DND-41 (cell line): ENCODE measurements at regions not wholly inside any gene's neighbourhood (a gene's known extent, or its start where the extent isn't known, plus 50 kb on each side); places are given as distances from the start of the nearest gene placed in this dataset.

Source experiments
- ATAC-seq: fragments of 200-7000 bp; cut with Tn5 transposase; 3 replicates; pipeline ENCODE4 v1.9.1; 2021; ENCODE audit warnings: low read depth; ENCODE audit not compliant: insufficient read depth
- DNase-seq: peaks from one replicate; pipeline ENCODE4 v3.0.0-alpha.2; 2020
- H2AFZ ChIP-seq: 2 replicates; pipeline ENCODE4 v1.6.0; 2012; ENCODE audit warnings: low read depth, low read length
- H3K27ac ChIP-seq: 2 replicates; pipeline ENCODE4 v1.5.1; 2012; ENCODE audit warnings: low read length, inconsistent platforms
- H3K27me3 ChIP-seq: fragments of 200-600 bp; sonication (generic); 2 replicates; pipeline ENCODE4 v1.6.0; 2012; ENCODE audit warnings: low read length, mild to moderate bottlenecking, inconsistent platforms; ENCODE audit not compliant: insufficient read depth, poor library complexity
- H3K36me3 ChIP-seq: 2 replicates; pipeline ENCODE4 v1.5.1; 2012; ENCODE audit warnings: low read length, inconsistent platforms; ENCODE audit not compliant: insufficient read depth
- H3K4me1 ChIP-seq: 2 replicates; pipeline ENCODE4 v1.5.1; 2012; ENCODE audit warnings: mild to moderate bottlenecking, low read length; ENCODE audit not compliant: insufficient read depth
- H3K4me2 ChIP-seq: 2 replicates; pipeline ENCODE4 v1.6.0; 2012; ENCODE audit warnings: mild to moderate bottlenecking, moderate library complexity, low read length, inconsistent platforms; ENCODE audit not compliant: insufficient read depth
- H3K4me3 ChIP-seq, 2 experiments: fragments of 200-600 bp in 1 of 2; shearing (Covaris generic) in 1 of 2; 2 replicates each; pipeline ENCODE4 v1.5.1; 2012 to 2016; ENCODE audit warnings: inconsistent platforms in 2 of 2, low read length in 2 of 2, mild to moderate bottlenecking in 2 of 2, low read depth in 1 of 2, moderate library complexity in 1 of 2
- H3K79me2 ChIP-seq: 2 replicates; pipeline ENCODE4 v1.6.0; 2012; ENCODE audit warnings: low read length, inconsistent platforms; ENCODE audit not compliant: insufficient read depth
- H3K9ac ChIP-seq: 2 replicates; pipeline ENCODE4 v1.6.0; 2012; ENCODE audit warnings: low read depth, mild to moderate bottlenecking, inconsistent platforms, low read length, moderate library complexity
- H3K9me3 ChIP-seq: 2 replicates; pipeline ENCODE4 v1.5.1; 2012; ENCODE audit warnings: low read length, moderate library complexity, mild to moderate bottlenecking, inconsistent platforms; ENCODE audit not compliant: insufficient read depth, severe bottlenecking
- H4K20me1 ChIP-seq: 2 replicates; pipeline ENCODE4 v1.6.0; 2012; ENCODE audit warnings: low read length; ENCODE audit not compliant: insufficient read depth
- EZH2 ChIP-seq: IDR thresholded peaks from 3 replicates; pipeline ENCODE4 v1.6.1; 2012; ENCODE audit warnings: borderline replicate concordance, low read depth, mild to moderate bottlenecking, moderate library complexity, low read length, inconsistent platforms; ENCODE audit not compliant: severe bottlenecking
- TF ChIP-seq, protein P1 (sequence below): IDR thresholded peaks from 2 replicates; pipeline ENCODE4 v1.5.1; 2012; ENCODE audit warnings: borderline replicate concordance, low read length, moderate library complexity, mild to moderate bottlenecking; ENCODE audit not compliant: poor library complexity, severe bottlenecking; ENCODE audit errors: extremely low read depth

DNA sequence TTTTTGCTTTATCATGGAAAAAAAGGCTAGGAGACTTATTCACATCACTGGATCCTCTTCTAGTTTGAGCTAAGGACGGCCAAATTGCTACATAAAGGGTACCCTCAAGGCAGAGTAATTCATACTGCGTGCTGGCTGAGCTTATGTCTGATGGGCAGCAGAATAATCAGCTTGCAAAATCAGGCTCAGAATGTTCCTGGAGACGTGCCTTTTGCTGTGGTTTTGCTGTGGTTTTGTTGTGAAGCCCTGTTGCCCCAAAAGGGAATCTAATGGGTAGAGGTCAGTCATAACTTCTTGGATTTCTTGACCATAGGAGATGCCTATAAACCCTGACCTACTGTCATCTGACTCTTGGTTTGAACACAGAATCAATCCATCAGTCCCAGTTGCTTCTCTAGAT, 189.9 kb downstream of the SOX2 start:
- no peak overlapping the region for H3K4me2 ChIP-seq
- DNase-seq (no peak), ATAC-seq (no peak)
- no peak overlapping the region for H3K4me3 ChIP-seq
- TF ChIP-seq, protein P1, sequence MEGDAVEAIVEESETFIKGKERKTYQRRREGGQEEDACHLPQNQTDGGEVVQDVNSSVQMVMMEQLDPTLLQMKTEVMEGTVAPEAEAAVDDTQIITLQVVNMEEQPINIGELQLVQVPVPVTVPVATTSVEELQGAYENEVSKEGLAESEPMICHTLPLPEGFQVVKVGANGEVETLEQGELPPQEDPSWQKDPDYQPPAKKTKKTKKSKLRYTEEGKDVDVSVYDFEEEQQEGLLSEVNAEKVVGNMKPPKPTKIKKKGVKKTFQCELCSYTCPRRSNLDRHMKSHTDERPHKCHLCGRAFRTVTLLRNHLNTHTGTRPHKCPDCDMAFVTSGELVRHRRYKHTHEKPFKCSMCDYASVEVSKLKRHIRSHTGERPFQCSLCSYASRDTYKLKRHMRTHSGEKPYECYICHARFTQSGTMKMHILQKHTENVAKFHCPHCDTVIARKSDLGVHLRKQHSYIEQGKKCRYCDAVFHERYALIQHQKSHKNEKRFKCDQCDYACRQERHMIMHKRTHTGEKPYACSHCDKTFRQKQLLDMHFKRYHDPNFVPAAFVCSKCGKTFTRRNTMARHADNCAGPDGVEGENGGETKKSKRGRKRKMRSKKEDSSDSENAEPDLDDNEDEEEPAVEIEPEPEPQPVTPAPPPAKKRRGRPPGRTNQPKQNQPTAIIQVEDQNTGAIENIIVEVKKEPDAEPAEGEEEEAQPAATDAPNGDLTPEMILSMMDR, result no peak
- TF ChIP-seq EZH2, result no peak
- no peaks in the 10 kb centered on the region for H3K27me3 ChIP-seq
- H3K27ac ChIP-seq, result no peak overlapping the region
- no peaks in the 10 kb centered on the region for H3K79me2 ChIP-seq
- H3K4me1 ChIP-seq, result no peaks in the 10 kb centered on the region
- no peaks in the 10 kb centered on the region for H3K36me3 ChIP-seq
- H3K9me3 ChIP-seq, result no peaks in the 10 kb centered on the region
- H2AFZ ChIP-seq, result no peak overlapping the region
- H3K9ac ChIP-seq, result no peak overlapping the region
- no peaks in the 10 kb centered on the region for H4K20me1 ChIP-seq

DNA sequence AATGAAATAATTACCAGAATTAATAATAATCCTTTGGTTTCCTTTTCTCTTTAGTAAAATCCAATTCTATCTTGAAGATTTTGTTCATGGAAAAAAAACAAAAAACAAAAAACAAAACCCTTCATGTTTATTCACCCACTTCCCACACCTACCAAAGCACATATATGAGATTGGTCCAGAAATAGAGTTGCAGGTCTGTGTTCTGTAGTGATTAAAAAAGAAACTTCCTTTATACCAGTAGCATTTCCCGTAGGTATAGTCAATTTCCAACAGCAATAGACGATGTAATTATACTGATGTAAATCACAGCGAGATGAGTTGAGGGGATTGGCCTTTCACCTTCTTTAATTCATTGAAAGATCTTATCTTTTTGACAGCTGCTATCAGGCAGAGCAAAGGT, 194.6 kb downstream of the SOX2 start:
- Histone ChIP-seq H2AFZ (no peak overlapping the region), H3K4me2 (no peak overlapping the region), H3K9ac (no peak overlapping the region), H3K4me3 (no peak overlapping the region), H3K4me1 (no peaks in the 10 kb centered on the region), H3K9me3 (no peaks in the 10 kb centered on the region), H3K79me2 (no peaks in the 10 kb centered on the region), H3K27ac (no peak overlapping the region), H3K27me3 (no peaks in the 10 kb centered on the region), H4K20me1 (no peaks in the 10 kb centered on the region), H3K36me3 (no peaks in the 10 kb centered on the region)
- TF ChIP-seq, protein P1, result no peak
- TF ChIP-seq EZH2, result no peak
- DNase-seq (no peak), ATAC-seq (no peak)

- Histone ChIP-seq H3K27me3 (no peaks in the 10 kb centered on the region), H3K4me2 (no peak overlapping the region), H2AFZ (no peak overlapping the region), H3K4me1 (no peaks in the 10 kb centered on the region), H3K27ac (no peak overlapping the region), H3K9ac (no peak overlapping the region), H3K79me2 (no peaks in the 10 kb centered on the region), H4K20me1 (no peaks in the 10 kb centered on the region), H3K9me3 (no peaks in the 10 kb centered on the region), H3K36me3 (no peaks in the 10 kb centered on the region), H3K4me3 (no peak overlapping the region)
- DNase-seq (no peak), ATAC-seq (no peak)
- TF ChIP-seq, protein P1, result no peak
- TF ChIP-seq EZH2, result no peak
Measured at GRCh38 chr3:181909241-181909640, 197.5 kb downstream of the SOX2 start.

DNA sequence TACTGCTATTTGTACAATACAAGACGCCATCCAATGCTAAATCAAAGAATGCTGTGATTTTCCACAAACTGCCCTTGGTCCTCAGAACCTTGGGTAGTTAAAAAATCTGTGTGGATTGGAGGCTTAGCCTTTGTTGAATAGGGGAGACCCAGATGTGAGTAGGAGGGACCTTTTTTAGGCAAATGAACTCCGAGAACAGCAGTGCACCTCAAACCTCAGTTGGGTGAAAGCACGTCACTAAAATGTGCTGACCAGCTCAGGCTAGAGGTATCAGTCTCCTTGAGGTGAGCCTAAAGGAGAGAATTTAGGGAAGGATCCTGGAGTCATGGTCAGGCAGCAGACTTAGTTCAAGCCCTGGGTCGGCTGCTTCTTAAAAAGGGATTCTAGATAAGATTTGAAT, 200.7 kb downstream of the SOX2 start:
- ATAC-seq (no peak), DNase-seq (no peak)
- H3K4me3 ChIP-seq, result no peak overlapping the region
- TF ChIP-seq, protein P1, result no peak
- TF ChIP-seq EZH2, result no peak
- no peaks in the 10 kb centered on the region for H3K36me3 ChIP-seq
- H3K4me2 ChIP-seq, result no peak overlapping the region
- H4K20me1 ChIP-seq, result no peaks in the 10 kb centered on the region
- no peaks in the 10 kb centered on the region for H3K9me3 ChIP-seq
- no peak overlapping the region for H3K9ac ChIP-seq
- H3K4me1 ChIP-seq, result no peaks in the 10 kb centered on the region
- no peaks in the 10 kb centered on the region for H3K27me3 ChIP-seq
- H3K27ac ChIP-seq, result no peak overlapping the region
- no peaks in the 10 kb centered on the region for H3K79me2 ChIP-seq
- no peak overlapping the region for H2AFZ ChIP-seq
